ENCODE measurements at regions not wholly inside any gene's neighbourhood (a gene's known extent, or its start where the extent isn't known, plus 50 kb on each side); places are given as distances from the start of the nearest gene placed in this dataset.

- no peak for TF ChIP-seq CTCF (IDR thresholded peaks at IDR 0.05)
- no peak for TF ChIP-seq POLR2AphosphoS5 (IDR thresholded peaks at IDR 0.05)
- no peak for TF ChIP-seq EP300 (IDR thresholded peaks at IDR 0.05)
- TF ChIP-seq POLR2A (IDR thresholded peaks at IDR 0.05), result no peak
Observed at GRCh38 chr1:56204206-56204605, 375.2 kb downstream of the PLPP3 start.

Data from suprapubic skin (tissue), 4 donors.